Panc1 (cell line): ENCODE measurements at regions not wholly inside any gene's neighbourhood (a gene's known extent, or its start where the extent isn't known, plus 50 kb on each side); places are given as distances from the start of the nearest gene placed in this dataset.

Experiments used
- ATAC-seq: fragments of 200-7000 bp; cut with Tn5 transposase; 2 replicates; pipeline ENCODE4 v1.9.1; 2020; ENCODE audit warnings: mild to moderate bottlenecking, moderate library complexity
- BruUV-seq: library from RNA; stranded (reverse); fragments of 400-500 nt; replicated peaks from 2 replicates; lab custom pipeline; 2021; lab: Mats Ljungman, UMichigan
- CTCF ChIA-PET: fragments of 300-600 bp; sonication (Branson Sonifier 250); formaldehyde crosslinking; loops from one replicate; lab custom pipeline; 2022; ENCODE audit warnings: antibody characterized with exemption; lab: Charles Lee
- POLR2A ChIA-PET: fragments of 300-600 bp; sonication (Branson Sonifier 250); formaldehyde crosslinking; loops from one replicate; lab custom pipeline; 2022; ENCODE audit warnings: antibody characterized with exemption; lab: Charles Lee
- DNase-seq: peaks from one replicate; pipeline ENCODE4 v3.0.0-alpha.2; 2010; ENCODE audit warnings: low read depth, low spot score
- H3K27ac ChIP-seq: 2 replicates; pipeline ENCODE4 v1.5.1; 2011; ENCODE audit warnings: mild to moderate bottlenecking, low read length, inconsistent platforms
- H3K27me3 ChIP-seq: fragments of 200-500 bp; sonication (Bioruptor generic); 2 replicates; pipeline ENCODE4 v1.6.0; 2014; ENCODE audit warnings: low read length, inconsistent platforms; ENCODE audit not compliant: control insufficient read depth, insufficient read depth
- H3K36me3 ChIP-seq: fragments of 200-500 bp; sonication (Bioruptor generic); 2 replicates; pipeline ENCODE4 v1.5.1; 2014; ENCODE audit warnings: inconsistent platforms, mild to moderate bottlenecking, low read length, moderate library complexity; ENCODE audit not compliant: control insufficient read depth, insufficient read depth
- H3K4me1 ChIP-seq: 2 replicates; pipeline ENCODE4 v1.5.1; 2011; ENCODE audit warnings: inconsistent platforms, mild to moderate bottlenecking, low read length, moderate library complexity; ENCODE audit not compliant: control insufficient read depth, insufficient read depth
- H3K4me3 ChIP-seq, 2 experiments: 2 replicates each; pipeline ENCODE4 v1.5.1; 2011 to 2012; ENCODE audit warnings: low read depth in 2 of 2, low read length in 2 of 2, mild to moderate bottlenecking in 2 of 2, inconsistent platforms in 1 of 2, moderate library complexity in 1 of 2
- H3K9me3 ChIP-seq: fragments of 200-500 bp; sonication (Bioruptor generic); 2 replicates; pipeline ENCODE4 v1.5.1; 2014; ENCODE audit warnings: low read depth, mild to moderate bottlenecking, inconsistent platforms, low read length, moderate library complexity; ENCODE audit not compliant: control insufficient read depth, insufficient read depth
- POLR2AphosphoS5 ChIP-seq: IDR thresholded peaks from 2 replicates; pipeline ENCODE4 v1.6.1; 2012; ENCODE audit warnings: mild to moderate bottlenecking, low read depth, low read length, moderate library complexity
- SIN3A ChIP-seq: IDR thresholded peaks from 2 replicates; pipeline ENCODE4 v1.6.1; 2012; ENCODE audit warnings: low read depth, mild to moderate bottlenecking, low read length, moderate library complexity, borderline replicate concordance; ENCODE audit not compliant: insufficient read depth
- TCF7L2 ChIP-seq: IDR thresholded peaks from 2 replicates; pipeline ENCODE4 v1.6.1; 2011; ENCODE audit warnings: mild to moderate bottlenecking, low read depth, low read length, inconsistent platforms
- in situ Hi-C: cut with HindIII; loops from 2 replicates; pipeline ENCODE4 v1.10.0; 2016; ENCODE audit warnings: low sequenced_read_pairs, low pct_unique_long_range_greater_than_20kb
- intact Hi-C: fragments of 100-400 bp; cut with micrococcal nuclease; formaldehyde crosslinking; loops from one replicate; pipeline ENCODE4 v1.10.0; 2022; ENCODE audit not compliant: unreplicated experiment
- TF ChIP-seq, protein P1 (sequence below): fragments of 450-650 bp; IDR thresholded peaks from 2 replicates; pipeline ENCODE4 v1.5.1; 2017; ENCODE audit warnings: mild to moderate bottlenecking
- TF ChIP-seq, protein P2 (sequence below), 2 experiments: IDR thresholded peaks; 2 replicates each; pipeline ENCODE4 v1.6.1; 2011 to 2012; ENCODE audit warnings: low read depth in 2 of 2, control low read depth in 1 of 2, low read length in 1 of 2, mild to moderate bottlenecking in 1 of 2, moderate library complexity in 1 of 2; ENCODE audit not compliant: insufficient read depth in 1 of 2

DNA sequence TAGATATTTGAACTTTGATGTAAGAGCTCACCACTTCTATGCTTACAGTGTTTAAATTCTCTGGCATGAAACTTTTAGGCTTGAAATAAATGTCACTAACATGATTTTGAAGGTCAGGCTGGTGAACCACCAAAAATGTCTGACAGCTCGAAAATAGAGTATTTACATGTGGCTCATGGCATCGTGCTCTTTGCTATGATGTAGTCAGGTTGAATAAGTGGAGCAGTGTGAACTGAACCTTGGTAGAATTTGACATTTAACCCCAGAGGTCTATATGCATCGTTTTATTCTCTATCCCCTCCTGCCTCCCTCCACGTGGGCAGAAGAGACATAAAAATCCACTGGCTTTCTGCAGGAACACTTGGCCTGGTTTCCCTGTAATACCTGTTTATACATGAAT, 369.7 kb upstream of the ATP2B1 start:
- H3K27ac ChIP-seq: no peak overlapping the region
- BruUV-seq: no TSS peak
- TF ChIP-seq POLR2AphosphoS5 (no peak), SIN3A (no peak), TCF7L2 (no peak)
- TF ChIP-seq, protein P1, sequence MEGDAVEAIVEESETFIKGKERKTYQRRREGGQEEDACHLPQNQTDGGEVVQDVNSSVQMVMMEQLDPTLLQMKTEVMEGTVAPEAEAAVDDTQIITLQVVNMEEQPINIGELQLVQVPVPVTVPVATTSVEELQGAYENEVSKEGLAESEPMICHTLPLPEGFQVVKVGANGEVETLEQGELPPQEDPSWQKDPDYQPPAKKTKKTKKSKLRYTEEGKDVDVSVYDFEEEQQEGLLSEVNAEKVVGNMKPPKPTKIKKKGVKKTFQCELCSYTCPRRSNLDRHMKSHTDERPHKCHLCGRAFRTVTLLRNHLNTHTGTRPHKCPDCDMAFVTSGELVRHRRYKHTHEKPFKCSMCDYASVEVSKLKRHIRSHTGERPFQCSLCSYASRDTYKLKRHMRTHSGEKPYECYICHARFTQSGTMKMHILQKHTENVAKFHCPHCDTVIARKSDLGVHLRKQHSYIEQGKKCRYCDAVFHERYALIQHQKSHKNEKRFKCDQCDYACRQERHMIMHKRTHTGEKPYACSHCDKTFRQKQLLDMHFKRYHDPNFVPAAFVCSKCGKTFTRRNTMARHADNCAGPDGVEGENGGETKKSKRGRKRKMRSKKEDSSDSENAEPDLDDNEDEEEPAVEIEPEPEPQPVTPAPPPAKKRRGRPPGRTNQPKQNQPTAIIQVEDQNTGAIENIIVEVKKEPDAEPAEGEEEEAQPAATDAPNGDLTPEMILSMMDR: no peak
- TF ChIP-seq, protein P2, sequence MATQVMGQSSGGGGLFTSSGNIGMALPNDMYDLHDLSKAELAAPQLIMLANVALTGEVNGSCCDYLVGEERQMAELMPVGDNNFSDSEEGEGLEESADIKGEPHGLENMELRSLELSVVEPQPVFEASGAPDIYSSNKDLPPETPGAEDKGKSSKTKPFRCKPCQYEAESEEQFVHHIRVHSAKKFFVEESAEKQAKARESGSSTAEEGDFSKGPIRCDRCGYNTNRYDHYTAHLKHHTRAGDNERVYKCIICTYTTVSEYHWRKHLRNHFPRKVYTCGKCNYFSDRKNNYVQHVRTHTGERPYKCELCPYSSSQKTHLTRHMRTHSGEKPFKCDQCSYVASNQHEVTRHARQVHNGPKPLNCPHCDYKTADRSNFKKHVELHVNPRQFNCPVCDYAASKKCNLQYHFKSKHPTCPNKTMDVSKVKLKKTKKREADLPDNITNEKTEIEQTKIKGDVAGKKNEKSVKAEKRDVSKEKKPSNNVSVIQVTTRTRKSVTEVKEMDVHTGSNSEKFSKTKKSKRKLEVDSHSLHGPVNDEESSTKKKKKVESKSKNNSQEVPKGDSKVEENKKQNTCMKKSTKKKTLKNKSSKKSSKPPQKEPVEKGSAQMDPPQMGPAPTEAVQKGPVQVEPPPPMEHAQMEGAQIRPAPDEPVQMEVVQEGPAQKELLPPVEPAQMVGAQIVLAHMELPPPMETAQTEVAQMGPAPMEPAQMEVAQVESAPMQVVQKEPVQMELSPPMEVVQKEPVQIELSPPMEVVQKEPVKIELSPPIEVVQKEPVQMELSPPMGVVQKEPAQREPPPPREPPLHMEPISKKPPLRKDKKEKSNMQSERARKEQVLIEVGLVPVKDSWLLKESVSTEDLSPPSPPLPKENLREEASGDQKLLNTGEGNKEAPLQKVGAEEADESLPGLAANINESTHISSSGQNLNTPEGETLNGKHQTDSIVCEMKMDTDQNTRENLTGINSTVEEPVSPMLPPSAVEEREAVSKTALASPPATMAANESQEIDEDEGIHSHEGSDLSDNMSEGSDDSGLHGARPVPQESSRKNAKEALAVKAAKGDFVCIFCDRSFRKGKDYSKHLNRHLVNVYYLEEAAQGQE (IDR thresholded peaks at IDR 0.05; ENCODE audit: insufficient read depth in 1 of 2, low read depth in 2 of 2, low read length in 1 of 2): no peak
- no peak overlapping the region for H3K4me3 ChIP-seq
- no peaks in the 10 kb centered on the region for H3K27me3 ChIP-seq
- intact Hi-C loops (no loop called here), in situ Hi-C loops (no loop called here)
- ChIA-PET POLR2A (no interaction called here), CTCF (no interaction called here)
- DNase-seq (no peak), ATAC-seq (no peak)
- no peaks in the 10 kb centered on the region; the same call in 1 of the 2 replicates for H3K9me3 ChIP-seq
- H3K4me1 ChIP-seq: no peaks in the 10 kb centered on the region
- no peaks in the 10 kb centered on the region for H3K36me3 ChIP-seq

DNA sequence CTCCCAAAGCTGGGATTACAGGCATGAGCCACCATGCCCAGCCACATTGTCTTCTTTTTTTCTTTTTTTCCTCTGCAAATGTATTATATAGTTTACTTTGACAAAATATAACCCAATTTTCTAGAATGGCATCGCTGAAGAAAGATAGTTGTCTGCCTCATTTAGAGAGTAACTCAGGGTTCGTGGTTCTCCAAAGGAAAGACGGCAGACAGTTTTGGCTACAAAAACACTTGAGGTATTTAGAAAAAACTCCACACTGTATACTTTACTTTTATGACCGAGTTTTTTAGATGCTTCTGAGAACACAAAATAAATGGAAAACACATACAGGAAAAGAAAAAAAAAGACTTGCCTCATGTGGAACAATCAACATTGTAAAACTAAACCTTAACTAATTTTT, 369.1 kb upstream of the ATP2B1 start:
- Histone ChIP-seq H3K27ac (no peak overlapping the region), H3K4me1 (no peaks in the 10 kb centered on the region), H3K4me3 (no peak overlapping the region), H3K27me3 (no peaks in the 10 kb centered on the region), H3K9me3 (no peaks in the 10 kb centered on the region; the same call in 1 of the 2 replicates), H3K36me3 (no peaks in the 10 kb centered on the region)
- in situ Hi-C loops (no loop called here), intact Hi-C loops (no loop called here)
- ChIA-PET POLR2A (no interaction called here), CTCF (no interaction called here)
- DNase-seq: no peak
- no peak for ATAC-seq
- BruUV-seq: no TSS peak
- TF ChIP-seq TCF7L2 (no peak), SIN3A (no peak), POLR2AphosphoS5 (no peak)
- TF ChIP-seq, protein P2 (IDR thresholded peaks at IDR 0.05; ENCODE audit: insufficient read depth in 1 of 2, low read depth in 2 of 2, low read length in 1 of 2): no peak
- TF ChIP-seq, protein P1: no peak
